HG03439 (cell line): ENCODE measurements at regions not wholly inside any gene's neighbourhood (a gene's known extent, or its start where the extent isn't known, plus 50 kb on each side); places are given as distances from the start of the nearest gene placed in this dataset.
"Not testable (repeated sequence)": the region's sequence is repeated elsewhere in the genome, so short reads cannot be mapped to it uniquely, and the experiment has no call there.

Experiments used
- ATAC-seq: cut with Tn5 transposase; IDR thresholded peaks from one replicate; pipeline ENCODE4 v1.9.1; 2021; ENCODE audit warnings: mild to moderate bottlenecking, moderate library complexity; ENCODE audit not compliant: unreplicated experiment

- ATAC-seq = no peak
Measured at GRCh38 chr6:132061381-132061780, 110.2 kb upstream of the CCN2 start.

- ATAC-seq = no peak
Measured at GRCh38 chr6:132060591-132060990, 109.4 kb upstream of the CCN2 start.

- no peak for ATAC-seq
Measured at GRCh38 chr6:132058975-132059374, 107.8 kb upstream of the CCN2 start.

- ATAC-seq = no peak
Measured at GRCh38 chr6:132054525-132054924, 103.4 kb upstream of the CCN2 start.

- ATAC-seq = no peak
Measured at GRCh38 chr6:132053511-132053910, 102.3 kb upstream of the CCN2 start.

- ATAC-seq = no peak
Measured at GRCh38 chr6:132052096-132052495, 100.9 kb upstream of the CCN2 start.

GRCh38 chr6:132045877-132046276 lies 94.7 kb upstream of the CCN2 start:
- ATAC-seq = no peak

- ATAC-seq = no peak
Measured at GRCh38 chr6:132043148-132043547, 92.0 kb upstream of the CCN2 start.

- no peak for ATAC-seq
Measured at GRCh38 chr6:132041706-132042105, 90.5 kb upstream of the CCN2 start.

- ATAC-seq = no peak
Measured at GRCh38 chr6:132028029-132028428, 76.9 kb upstream of the CCN2 start.

GRCh38 chr6:132025468-132025867 lies 74.3 kb upstream of the CCN2 start:
- no peak for ATAC-seq

GRCh38 chr6:132023490-132023889 lies 72.3 kb upstream of the CCN2 start:
- ATAC-seq = no peak

GRCh38 chr6:132021552-132022375 lies 70.6 kb upstream of the CCN2 start:
- no peak for ATAC-seq

- not testable (repeated sequence) for ATAC-seq
Measured at GRCh38 chr6:132020918-132021317, 69.7 kb upstream of the CCN2 start.

GRCh38 chr6:132020138-132020581 lies 69.0 kb upstream of the CCN2 start:
- ATAC-seq = no peak

- ATAC-seq = no peak
Measured at GRCh38 chr6:132019586-132019985, 68.4 kb upstream of the CCN2 start.

GRCh38 chr6:132017942-132018341 lies 66.8 kb upstream of the CCN2 start:
- no peak for ATAC-seq

GRCh38 chr6:132016396-132016795 lies 65.2 kb upstream of the CCN2 start:
- ATAC-seq = no peak

GRCh38 chr6:132011582-132011981 lies 60.4 kb upstream of the CCN2 start:
- no peak for ATAC-seq

- no peak for ATAC-seq
Measured at GRCh38 chr6:132009175-132009574, 58.0 kb upstream of the CCN2 start.

- ATAC-seq = no peak
Measured at GRCh38 chr6:132007474-132008190, 56.5 kb upstream of the CCN2 start.

- ATAC-seq = no peak
Measured at GRCh38 chr6:132005178-132005577, 54.0 kb upstream of the CCN2 start.
